GM19023 (cell line): ENCODE measurements at regions not wholly inside any gene's neighbourhood (a gene's known extent, or its start where the extent isn't known, plus 50 kb on each side); places are given as distances from the start of the nearest gene placed in this dataset.

Source experiments
- ATAC-seq: cut with Tn5 transposase; IDR thresholded peaks from one replicate; pipeline ENCODE4 v1.9.1; 2021; ENCODE audit warnings: mild to moderate bottlenecking, moderate library complexity; ENCODE audit not compliant: unreplicated experiment

DNA sequence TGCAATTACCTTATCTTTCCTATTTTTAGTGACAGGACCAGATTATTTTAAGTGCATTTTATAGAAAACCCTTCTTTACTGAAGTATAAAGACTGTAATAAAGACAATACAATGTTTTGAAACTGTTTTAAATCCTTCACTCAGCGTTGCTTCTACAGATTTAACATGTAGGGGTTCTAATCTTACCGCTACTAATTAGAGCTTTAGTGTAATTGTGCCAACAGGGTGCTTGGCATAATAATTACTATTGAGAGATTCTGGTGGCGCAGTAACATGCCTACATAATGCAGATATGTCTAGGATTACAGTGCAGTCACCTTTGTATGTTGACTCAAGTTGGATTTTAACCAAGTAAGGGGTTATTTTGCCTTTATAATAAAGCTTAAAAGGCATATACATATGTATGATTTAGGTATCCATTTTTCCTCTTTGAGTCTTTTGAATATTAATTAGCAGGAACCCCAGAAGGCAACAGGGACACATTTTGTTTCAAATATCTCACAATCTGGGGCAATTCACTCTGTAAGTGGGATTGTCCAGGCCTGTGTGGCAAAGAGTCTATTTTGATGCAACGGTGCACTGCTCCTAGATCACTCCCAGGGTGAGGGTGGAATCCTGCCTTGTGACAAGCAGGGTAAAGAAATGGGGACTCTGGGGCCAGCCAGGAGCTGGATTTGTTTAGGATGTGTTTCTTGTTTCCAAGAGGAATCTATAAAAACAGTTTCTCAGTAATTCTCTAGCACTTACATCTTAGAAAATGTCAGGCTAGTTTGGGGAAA, 604.7 kb upstream of the SALL1 start:
- no peak for ATAC-seq

GRCh38 chr16:51755039-51755501, 604.0 kb upstream of the SALL1 start:
- no peak for ATAC-seq

DNA sequence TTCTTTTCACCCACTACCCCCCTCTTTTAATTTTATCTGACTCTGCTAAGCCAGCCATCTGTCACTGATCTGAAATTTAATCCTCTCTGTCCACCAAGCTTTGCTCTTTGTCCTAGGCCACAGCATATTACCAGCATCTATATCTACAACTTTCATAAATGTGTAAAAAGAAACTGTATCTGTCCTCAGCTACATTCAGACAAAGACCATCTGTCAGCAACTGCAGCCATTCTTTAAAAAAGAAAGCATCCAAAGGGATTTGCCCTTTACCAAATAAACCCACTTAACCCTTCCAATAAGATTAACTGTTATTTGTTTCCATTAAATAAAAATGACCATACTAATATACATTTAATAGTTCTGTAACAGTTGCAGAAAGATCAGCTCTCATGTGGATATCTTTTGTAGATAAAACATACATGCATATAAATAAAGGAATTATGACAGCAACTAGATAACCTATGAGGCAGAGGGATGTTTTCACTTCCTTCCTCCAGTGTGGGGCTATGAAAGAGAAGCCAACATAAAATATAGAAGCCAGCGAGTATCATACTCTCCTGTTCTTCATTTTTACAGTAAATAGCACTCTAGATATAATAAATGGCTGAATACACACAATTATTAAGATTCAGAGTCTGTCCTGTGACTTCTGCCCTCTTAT, 602.5 kb upstream of the SALL1 start:
- no peak for ATAC-seq

DNA sequence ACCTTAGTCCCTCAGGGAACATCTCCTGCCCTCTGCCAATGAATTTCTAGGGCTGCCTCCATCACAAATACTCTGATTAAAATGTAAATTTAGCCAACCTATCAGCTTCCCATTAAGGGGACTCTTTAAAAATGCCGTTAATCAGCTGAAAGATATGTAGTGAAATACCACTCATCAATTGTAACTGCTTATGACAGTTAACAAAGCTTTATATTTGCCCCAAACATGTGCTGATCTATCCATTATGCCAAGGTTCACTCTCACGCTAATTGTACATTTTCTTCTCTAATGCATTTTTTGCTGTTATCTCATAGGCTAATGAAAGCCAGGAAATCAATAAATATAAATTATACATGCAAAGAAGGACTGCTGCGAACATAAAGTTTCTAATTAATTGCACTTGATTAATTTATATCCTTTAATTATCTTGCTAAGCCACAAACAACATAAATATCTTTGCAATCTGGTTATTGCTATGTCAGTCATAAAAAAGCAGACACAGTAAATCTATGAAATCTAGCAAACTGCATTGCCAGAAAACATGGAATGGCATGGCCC, 601.4 kb upstream of the SALL1 start:
- ATAC-seq, result no peak

GRCh38 chr16:51747329-51747728, 596.3 kb upstream of the SALL1 start:
- no peak for ATAC-seq

DNA sequence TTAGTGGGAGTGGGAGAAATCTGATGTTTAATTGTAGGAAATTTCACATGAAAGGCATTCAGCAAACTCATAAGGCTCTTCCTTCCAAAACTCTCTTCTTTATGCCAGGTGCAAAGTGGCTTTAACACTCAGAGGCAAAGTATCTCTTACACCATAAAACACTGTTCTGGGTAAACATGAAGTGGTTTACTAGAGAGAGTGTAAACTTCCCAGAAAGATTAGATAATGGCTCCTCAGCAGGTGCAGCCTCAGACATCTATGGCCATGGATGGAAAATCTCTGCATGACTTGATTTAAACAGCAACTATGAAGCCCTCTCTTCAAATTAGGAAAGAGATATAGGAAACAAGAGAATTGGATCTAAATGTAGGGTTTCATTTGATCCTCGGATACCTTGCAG, 583.1 kb upstream of the SALL1 start:
- ATAC-seq, result no peak

DNA sequence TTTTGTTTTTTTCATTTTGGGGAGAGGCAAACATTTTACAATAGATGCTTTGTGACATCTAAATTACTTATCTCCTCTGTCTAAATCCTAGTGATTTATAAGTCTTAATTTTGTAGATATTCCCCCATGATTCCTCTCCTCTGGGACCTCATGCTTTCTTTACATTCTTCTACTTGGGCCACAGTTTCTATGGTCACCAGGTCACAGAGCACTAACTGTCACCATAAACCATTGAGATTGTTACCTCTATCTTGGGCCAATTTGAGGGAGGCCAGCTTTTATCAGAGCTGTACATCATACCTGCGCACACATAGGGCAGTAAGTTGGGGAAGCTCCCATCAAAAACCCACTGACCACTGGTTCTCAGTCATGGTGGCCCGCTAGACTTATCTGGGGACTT, 582.1 kb upstream of the SALL1 start:
- ATAC-seq, result no peak

- no peak for ATAC-seq
Measured at GRCh38 chr16:51731160-51731559, 580.1 kb upstream of the SALL1 start.

DNA sequence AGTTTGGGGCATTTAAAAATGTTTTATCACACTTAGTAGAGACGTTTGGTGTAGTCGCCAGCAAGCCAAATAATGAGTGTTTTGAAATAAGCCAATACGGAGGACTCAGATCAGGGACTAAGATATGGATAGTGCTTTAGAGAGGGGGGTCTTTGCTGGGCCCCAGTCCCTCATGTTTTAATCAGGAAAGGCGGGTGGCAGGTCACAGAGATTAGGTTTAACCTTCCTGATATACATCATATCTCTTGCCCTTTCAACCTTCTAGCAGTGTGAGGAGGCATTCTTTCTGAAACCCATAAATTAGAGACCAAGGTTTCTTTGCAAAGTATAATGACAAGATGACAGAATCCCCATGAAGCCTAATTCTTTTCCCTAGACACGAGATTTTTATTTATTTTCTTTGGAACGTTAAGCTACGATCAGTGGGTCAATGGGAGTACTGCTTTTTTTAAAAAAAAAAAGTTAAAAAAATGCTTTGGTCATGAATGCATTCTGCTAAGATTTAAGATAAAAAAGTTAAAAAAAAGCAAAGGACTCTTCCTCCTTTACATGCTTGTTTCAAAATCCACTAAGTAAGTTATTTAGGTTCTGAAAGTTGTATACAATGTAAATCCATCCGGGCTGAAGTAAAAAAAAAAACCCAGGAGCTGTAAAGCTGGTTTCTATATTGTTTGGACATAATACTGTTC, 572.1 kb upstream of the SALL1 start:
- ATAC-seq, result no peak

- ATAC-seq, result no peak
Measured at GRCh38 chr16:51722467-51722866, 571.4 kb upstream of the SALL1 start.

- ATAC-seq, result no peak
Measured at GRCh38 chr16:51719376-51719775, 568.3 kb upstream of the SALL1 start.

DNA sequence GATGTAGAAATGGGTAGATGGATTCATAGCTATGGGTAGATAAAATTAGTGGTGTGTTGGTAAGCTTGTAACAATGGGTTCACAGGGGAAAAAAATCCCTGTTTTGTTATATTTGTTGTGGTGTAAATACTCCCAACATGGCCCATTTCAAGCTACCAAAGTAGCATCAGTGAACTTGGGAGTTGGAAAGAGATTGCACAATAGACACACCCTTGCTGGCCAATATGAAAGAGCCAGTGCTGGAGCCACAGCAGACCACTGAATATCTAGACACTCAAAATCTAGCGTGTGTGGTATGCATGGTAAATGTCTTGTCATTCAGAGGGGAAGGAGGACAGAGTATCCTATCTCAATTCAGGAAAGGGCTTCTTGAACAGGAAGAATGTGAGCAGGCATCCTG, 565.1 kb upstream of the SALL1 start:
- no peak for ATAC-seq

DNA sequence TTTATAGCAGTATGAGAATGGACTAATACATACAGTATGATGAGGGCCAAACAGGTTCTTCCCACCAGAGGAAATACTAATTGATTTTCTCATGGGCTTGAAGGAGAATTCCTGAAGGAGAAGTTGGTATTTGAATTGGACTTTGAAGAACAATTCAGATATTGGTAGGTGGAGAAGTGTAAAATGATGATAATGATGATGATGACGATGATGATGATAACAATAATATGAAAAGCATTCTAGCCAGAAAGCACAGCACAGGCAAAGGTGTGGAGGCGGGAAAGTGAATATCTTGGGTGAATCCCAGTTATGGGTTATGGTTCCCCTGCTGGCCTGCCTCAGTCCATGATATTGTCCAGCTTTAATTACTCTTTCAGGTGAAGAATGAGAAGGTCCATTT, 562.4 kb upstream of the SALL1 start:
- ATAC-seq, result no peak

DNA sequence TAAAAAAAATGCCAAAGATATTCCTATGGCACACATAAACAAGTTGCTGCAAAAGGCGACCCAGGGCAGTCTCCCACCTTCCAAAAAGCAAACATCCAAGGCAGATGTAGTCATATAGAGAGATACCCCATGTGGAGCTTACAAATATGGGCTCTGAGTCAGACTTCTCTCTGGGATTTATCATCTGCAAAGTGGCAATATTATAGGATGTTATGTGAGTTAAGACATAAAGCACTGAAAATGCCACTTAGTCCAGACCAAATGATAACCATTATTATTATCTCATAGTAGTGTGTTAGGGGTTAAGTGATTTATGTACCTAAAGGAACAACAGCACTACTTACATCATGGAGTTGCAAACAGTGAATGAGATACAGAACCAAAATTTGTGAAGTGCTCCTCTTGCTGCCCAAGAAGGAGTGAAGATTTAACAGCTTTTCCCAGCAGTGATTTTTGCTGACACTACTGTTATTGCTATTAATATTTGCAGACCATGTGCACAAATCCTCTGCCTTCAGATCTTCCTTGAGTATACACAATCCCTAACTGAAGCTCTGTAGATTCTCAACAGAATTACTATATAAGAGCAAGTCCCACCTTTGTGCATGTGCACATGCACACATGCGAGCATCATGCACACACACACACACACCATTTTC, 560.0 kb upstream of the SALL1 start:
- ATAC-seq, result no peak

DNA sequence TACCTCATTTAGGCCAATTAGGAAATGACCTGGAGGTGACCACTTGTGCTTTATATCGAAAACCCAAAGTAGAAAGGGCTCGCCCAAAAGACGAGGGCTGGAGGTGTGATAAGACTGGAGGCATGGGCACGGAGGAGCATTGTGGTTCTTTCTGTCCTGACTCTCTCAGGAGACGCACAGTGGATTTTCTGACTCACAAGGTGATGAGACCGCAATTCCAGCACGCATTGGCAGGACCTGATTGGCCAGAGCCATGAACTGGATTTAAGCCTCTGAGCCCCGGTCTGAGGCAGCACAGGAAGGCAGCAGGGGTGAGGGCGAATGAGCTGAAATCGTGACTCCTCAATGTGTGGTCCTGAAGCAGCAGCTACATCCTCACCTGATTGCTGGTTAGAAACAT, 559.1 kb upstream of the SALL1 start:
- ATAC-seq, result no peak

- ATAC-seq, result no peak
Measured at GRCh38 chr16:51708861-51709260, 557.8 kb upstream of the SALL1 start.

DNA sequence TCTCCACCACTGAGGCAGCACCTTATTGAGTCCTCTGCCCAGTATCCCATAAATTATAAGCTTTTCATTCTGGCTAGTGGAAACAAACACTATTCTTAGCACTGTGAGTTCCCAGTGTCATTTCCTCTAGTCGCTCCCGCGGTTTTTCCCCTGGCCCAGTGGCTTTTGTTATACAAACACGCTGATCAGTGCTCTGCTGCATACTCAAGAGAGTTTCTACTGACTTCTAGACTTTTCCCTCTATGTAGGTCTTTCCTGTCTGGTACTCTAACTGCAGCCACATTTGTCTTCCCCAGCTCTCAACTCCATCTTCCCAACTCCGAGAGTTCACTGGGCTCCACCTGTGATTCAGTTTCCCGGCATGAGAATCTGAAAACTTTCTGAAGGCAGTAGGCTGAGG, 556.6 kb upstream of the SALL1 start:
- ATAC-seq, result no peak

DNA sequence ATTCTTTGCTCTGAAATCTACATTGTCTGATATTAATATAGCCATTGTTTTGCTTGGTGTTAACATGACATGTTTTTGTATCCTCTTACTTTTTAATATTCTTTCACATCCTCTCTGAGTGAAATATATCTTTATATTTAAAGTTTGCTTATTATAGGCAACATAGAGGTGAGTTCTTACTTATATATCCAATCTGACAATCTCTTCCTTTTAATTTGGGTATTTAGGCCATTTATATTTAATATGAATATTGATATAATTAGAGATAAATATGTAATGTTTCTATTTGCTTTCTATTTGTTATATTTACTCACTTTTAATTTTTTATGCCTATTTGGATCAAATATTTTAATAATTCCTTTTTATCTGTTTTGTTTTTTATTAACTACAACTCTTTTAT, 554.1 kb upstream of the SALL1 start:
- no peak for ATAC-seq

DNA sequence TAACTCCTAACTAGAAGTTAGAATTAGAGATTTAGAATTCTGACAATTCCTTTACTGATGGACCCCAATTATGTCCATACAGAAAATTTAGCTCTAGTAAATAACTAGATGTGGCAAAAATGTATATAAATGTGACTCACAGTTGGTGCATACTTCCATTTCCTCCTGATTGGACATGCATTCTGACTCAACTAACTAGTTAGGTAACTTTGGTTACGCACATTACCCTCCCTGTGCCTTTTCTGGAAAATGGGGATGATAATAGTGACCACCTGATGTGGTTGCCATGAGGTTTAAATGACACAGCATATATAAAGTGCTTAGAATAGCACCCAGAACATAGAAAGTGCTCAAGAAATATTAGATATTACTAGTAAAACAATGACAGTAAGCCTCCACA, 550.0 kb upstream of the SALL1 start:
- no peak for ATAC-seq

DNA sequence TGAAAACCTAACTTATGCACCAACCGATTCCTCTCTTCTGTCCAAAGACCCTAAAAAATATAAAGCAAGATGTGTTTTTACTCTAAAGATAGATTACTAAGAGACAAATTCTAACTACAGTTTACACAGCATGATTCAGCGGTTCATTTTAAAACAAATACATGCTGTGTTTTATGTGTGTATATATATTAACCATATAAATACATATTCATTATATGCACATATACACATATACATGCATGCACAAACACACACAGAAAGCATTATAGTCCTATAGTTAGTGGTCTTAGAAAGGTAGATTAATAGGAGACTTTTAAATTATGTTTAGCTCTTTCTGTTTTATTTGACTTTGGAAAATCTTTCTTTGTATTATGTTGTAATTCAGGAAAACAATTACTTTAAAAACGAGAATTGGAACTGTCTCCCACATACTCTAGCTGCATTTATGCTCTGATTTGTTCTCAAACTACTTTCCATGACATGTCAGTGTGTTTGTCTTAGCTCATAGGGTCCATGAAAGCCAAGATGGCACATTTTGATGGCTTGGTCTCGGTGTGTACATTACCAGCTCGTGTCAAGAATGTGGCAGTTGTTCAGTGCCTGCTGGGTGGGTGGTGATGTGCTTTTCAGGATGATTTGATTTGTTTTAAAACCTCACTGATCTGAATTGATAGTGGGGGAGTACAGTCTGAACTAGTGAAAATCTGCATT, 548.8 kb upstream of the SALL1 start:
- no peak for ATAC-seq

- ATAC-seq, result no peak
Measured at GRCh38 chr16:51698647-51699046, 547.6 kb upstream of the SALL1 start.
